Left renal pelvis (tissue), 4 donors: ENCODE measurements at regions not wholly inside any gene's neighbourhood (a gene's known extent, or its start where the extent isn't known, plus 50 kb on each side); places are given as distances from the start of the nearest gene placed in this dataset.
"Not testable (repeated sequence)": the region's sequence is repeated elsewhere in the genome, so short reads cannot be mapped to it uniquely, and the experiment has no call there.

ENCODE experiments used
- DNase-seq, 4 donors: peaks; one replicate each; pipeline ENCODE4 v3.0.0-alpha.2; 2013; ENCODE audit warnings: low read depth in 4 of 4, low spot score in 3 of 4

- DNase-seq, result no peak
Observed at GRCh38 chr9:18255747-18256146, 218.2 kb upstream of the ADAMTSL1 start.

DNA sequence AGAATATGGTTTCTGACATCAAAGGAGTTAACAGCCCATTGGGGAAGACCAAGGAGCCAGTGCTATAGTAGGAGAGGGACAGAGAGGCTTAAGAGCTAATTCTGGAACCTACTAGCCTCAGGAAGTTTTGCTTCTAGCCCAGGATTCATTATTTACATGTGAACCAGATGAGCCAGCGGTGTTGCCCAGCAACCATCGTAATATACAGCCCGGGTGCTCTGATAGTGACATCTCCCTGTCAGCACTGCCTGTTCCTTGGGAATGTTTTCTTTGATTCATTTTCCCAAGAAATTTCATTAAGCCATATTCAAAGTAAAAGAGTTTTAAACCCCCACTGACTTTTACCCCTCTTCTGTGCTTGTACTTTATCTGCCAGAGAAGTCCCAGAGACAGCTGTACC, 217.4 kb upstream of the ADAMTSL1 start:
- DNase-seq, result no peak

- DNase-seq, result no peak
Observed at GRCh38 chr9:18260521-18260920, 213.4 kb upstream of the ADAMTSL1 start.

GRCh38 chr9:18261181-18261580, 212.8 kb upstream of the ADAMTSL1 start:
- no peak for DNase-seq

- no peak for DNase-seq
Observed at GRCh38 chr9:18263377-18263776, 210.6 kb upstream of the ADAMTSL1 start.

DNA sequence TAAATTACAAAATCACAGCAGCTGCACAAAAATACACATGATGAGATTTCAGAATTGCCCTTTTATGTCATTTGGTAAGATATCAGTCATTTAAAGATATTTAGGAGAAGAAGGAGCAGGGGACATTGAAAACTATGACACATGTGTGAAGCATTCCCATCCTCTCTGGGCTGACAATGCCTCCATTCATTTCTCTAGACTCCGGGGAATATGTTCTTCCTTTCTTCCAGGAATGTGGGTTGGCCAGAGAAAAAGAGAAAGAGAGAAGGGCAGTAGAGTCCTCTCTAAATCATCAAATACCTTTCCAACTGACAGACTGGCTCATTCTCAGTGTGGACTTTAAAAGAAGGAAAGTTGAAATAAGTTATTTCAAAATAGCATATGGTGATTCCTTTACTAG, 205.6 kb upstream of the ADAMTSL1 start:
- DNase-seq, result no peak

- no peak for DNase-seq
Observed at GRCh38 chr9:18269561-18269960, 204.4 kb upstream of the ADAMTSL1 start.

GRCh38 chr9:18274693-18275092, 199.3 kb upstream of the ADAMTSL1 start:
- no peak for DNase-seq

DNA sequence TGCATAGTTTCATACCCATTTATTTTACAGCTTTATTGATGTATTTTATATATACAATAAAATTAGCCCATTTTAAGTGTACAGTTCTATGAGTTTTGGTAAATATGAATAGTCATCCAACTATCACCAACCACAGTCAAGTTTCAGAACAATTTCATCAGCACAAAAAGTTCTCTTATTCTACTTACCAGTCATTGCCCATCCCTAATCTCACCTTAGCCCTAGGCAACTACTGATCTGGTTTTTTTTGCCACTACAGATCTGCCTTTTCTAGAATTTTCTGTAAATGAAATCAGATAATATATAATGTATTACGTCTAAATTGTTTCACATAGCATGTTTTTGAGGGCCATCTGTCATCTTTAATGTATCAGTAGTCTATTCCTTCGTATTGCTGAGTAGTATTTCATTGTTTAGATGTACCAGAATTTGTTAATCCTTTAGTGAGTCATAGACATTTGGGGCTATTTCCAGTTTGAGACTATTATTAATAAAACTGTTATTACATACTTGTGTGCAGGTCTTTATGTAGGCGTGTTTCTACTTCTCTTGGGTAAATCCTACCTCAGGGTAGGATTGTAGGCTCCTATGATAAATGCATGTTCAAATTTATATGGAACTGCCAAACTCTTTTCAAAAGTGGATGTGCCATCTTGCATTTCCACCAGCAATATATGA, 198.5 kb upstream of the ADAMTSL1 start:
- no peak for DNase-seq

GRCh38 chr9:18281291-18281690, 192.7 kb upstream of the ADAMTSL1 start:
- no peak for DNase-seq

DNA sequence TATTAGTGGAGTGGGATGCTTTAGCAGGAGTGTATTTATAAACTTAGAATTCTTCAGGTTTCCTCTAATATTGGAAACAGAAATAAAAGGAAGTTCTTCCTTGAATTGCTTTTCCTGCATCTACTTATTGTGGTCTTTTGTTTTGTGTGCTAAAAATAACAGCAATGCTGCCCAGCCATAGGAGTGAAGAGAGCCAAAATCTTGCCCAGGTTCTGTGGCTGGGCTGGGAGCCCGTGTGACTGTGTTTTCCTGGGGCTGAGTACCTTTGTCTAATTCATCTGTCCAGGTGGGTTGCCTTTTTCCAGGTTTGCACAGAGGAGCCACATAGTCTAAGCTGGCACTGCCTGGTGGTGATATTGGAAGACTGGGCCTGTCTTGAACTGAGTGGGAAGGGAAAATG, 179.7 kb upstream of the ADAMTSL1 start:
- no peak for DNase-seq

DNA sequence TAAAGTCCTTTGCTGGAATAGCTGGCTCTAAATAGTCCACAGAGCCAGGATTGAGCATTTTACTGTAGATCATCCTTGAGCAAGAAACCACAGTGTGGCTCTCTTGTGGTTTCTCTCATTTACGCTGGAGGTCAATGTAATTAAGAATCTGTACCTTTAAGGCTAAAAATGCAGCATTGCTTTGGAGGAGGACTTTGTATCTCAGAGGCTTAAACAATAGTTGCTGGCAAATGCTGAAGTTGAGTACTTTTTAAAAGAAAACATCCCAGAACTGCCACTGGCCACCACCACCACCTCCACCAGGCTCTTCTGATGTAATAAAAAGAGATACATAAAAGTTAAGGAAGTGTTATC, 177.3 kb upstream of the ADAMTSL1 start:
- DNase-seq, result no peak

GRCh38 chr9:18297056-18297841, 176.7 kb upstream of the ADAMTSL1 start:
- DNase-seq, result no peak

DNA sequence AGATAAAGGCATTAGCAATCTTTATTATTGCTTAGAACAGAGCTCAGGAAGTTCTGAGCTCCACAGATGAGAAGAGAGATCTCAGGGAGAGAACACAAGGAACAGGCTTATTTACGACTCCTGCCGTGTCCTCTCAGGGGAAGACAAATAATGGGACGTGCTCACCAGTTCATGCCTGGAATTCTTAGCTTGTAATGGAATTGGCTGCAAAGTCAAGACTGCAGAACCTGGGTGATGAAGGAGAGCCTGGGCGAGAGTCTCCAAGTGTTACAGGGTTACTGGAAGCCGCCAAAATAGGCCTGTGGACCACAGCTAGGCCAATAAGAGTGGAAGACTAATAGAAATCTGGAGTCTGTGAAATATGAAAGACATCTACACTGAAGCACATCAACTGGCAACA, 174.5 kb upstream of the ADAMTSL1 start:
- no peak for DNase-seq

DNA sequence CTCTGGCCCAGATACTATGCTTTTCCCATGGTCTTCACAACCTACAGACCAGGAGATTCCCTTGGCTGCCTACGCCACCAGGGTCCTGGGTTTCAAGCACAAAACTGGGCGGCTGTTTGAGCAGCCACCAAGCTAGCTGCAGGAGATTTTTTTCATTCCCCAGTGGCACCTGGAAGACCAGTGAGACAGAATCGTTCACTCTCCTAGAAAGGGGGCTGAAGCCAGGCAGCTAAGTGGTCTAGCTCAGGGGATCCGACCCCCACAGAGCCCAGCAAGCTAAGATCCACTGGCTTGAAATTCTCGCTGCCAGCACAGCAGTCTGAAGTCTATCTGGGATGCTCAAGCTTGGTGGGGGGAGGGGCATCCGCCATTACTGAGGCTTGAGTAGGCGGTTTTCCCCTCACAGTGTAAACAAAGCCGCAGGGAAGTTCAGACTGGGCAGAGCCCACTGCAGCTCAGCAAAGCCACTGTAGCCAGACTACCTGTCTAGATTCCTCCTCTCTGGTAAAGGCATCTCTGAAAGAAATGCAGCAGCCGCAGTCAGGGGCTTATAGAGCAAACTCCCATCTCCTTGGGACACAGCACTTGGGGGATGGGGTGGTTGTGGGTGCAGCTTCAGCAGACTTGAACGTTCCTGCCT, 168.7 kb upstream of the ADAMTSL1 start:
- DNase-seq, result not testable (repeated sequence)

DNA sequence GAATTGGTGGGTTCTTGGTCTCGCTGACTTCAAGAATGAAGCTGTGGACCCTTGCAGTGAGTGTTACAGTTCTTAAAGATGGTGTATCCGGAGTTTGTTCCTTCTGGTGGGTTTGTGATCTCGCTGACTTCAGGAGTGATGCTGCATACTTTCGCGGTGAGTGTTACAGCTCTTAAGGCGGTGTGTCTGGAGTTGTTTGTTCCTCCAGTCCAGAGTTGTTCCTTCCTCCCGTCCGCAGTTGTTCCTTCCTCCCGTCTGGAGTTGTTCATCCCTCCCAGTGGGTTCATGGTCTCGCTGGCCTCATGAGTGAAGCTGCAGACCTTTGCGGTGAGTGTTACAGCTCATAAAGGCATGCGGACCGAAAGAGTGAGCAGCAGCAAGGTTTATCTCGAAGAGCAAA, 159.6 kb upstream of the ADAMTSL1 start:
- no peak for DNase-seq

DNA sequence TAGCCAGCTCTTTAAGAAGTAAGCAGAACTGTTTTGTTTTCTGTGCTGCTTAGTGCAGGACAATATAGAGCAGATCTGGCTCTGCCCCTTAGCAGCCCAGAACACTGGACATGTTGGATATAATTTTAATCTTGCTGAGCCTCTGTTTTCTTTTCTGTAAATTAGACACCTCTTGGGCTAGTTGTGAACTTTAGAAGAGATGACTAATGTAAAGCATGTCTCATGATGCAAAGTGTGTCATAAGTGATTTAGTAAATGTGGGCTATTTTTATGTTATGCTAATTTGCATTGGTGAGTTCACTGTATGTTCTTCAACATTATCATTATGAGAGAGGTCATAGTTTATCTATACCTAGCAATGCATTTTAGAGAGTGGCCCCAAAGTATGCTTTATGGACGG, 156.1 kb upstream of the ADAMTSL1 start:
- no peak for DNase-seq

DNA sequence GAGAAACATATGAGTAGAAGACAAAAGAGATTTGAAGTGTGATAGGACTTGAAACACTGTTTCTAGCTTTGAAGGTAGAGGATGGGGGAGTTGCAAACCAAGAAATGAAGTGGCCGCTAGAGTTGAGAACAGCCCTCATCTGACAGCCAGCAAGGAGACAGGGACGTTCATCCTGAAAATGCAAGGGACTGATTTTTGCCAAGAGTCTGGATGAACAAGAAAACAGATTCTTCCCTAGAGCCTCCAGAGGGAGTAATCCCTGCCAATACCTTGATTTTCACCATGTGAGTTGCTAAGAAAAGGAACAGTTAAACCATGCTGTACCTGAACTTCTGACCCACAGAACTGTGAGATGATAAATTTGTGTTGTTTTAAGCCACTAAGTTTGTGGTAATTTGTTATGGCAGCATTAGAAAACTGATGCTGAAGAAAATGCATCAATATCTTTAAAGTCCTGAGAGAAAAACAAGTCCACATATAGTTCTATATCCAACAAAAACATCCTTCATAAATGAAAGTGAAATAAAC, 154.0 kb upstream of the ADAMTSL1 start:
- DNase-seq, result no peak

DNA sequence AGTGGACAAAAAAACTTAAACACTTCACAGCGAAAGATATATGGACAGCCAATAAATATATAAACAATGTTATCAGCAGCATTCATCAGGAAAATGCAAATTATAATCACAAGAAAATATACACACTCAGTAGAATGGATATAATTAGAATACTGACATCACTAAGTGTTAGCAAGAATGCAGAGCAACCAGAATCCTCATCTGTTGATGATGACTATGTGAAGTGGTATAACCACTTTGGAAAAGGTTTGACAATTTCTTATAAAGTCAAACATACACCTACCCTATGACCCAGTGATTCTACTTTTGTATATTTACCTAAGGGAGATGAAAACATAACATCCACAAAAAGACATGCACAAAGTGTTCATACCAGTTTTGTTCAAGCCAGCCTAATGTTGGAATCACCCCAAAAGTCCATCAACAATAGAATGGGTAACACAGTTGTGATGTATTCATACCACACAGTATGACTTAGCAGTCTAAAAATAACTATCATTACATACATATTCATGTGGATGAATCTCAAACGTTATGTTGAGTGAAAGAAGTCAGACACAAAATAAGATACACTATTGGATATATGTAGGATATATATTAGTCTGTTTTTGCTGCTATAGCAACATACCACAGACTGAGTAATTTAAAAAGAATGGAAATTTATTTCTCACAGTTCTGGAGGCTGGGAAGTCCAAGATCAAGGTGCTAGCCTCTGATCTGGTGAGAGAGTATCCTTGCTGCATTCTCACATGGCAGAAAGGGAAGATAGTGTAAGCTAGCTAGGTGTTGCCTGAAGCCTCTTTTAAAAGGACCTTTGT, 148.8 kb upstream of the ADAMTSL1 start:
- no peak for DNase-seq

- not testable (repeated sequence) for DNase-seq
Observed at GRCh38 chr9:18325746-18326011, 148.3 kb upstream of the ADAMTSL1 start.

DNA sequence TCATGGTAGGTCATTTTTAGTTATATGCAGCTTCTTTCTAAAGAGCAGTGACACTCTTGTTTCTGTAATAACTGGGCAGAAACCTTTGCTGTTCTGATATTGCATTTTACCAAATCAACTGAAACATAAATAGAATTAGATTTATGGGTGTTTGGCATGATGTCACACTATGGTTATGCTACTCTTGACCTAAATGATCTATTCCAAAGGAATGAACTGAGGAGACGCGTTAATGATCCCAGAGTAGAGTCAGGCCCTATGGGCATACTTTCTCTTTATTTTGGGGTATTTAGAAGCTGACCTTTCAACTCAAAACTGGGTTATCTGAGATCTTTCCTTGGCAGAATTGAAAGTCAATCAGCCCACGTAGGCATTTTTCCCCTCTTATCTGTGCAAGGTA, 146.8 kb upstream of the ADAMTSL1 start:
- no peak for DNase-seq
